Superior temporal gyrus (tissue), 1 donor: ENCODE measurements at regions not wholly inside any gene's neighbourhood (a gene's known extent, or its start where the extent isn't known, plus 50 kb on each side); places are given as distances from the start of the nearest gene placed in this dataset.
"Not testable (repeated sequence)": the region's sequence is repeated elsewhere in the genome, so short reads cannot be mapped to it uniquely, and the experiment has no call there.

Source experiments
- DNase-seq: peaks from one replicate; pipeline ENCODE4 v3.0.0-alpha.2; 2016; ENCODE audit errors: extremely low spot score

DNA sequence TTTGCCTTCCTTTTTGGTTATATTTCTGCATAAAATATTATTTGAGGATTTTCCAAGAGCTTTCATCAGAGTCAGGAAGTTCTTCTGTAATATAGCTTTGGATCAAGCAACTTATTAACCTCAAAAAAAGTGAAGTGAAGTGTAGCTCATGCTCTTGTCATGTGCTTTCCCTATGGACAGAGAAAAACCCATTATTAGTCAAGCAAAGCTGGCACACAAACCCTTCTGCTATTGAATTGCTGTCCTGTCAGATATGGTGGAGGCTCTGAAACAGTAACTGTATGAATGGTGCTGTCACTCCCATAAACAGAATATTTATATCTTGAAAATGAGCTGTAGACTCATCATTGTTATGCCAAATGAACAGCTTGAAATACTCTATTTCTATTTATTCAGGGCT lies 1533.3 kb downstream of the RPIA start:
- DNase-seq: not testable (repeated sequence)

GRCh38 chr2:90226465-90227072 lies 1535.1 kb downstream of the RPIA start:
- not testable (repeated sequence) for DNase-seq

- not testable (repeated sequence) for DNase-seq
Measured at GRCh38 chr2:90231199-90231598, 1539.7 kb downstream of the RPIA start.

- not testable (repeated sequence) for DNase-seq
Measured at GRCh38 chr2:90235452-90235851, 1544.0 kb downstream of the RPIA start.

DNA sequence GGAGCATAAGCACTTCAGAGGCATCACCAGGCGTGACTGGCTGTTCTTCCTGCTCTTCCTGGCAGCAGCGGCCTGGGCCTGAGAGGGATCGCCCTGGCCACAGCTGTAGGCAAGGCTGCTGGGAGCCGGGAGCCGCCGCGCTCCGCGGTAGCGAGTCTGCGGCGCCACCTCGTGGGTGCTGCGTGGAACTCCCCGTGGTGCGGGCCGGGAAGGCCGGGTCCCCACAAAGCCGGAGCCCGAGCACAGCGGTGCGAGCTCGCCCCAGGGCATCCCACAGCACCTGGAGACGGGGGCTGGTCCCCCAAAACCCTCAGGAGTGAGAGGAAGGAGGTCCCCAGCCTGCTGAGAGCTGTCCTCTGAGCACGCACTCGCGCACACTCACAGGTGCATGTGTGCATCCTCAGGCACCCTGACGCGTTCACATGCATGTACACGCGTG lies 1546.5 kb downstream of the RPIA start:
- peak; percentile 11 for DNase-seq

GRCh38 chr2:90238505-90239230 lies 1547.2 kb downstream of the RPIA start:
- DNase-seq: not testable (repeated sequence)

DNA sequence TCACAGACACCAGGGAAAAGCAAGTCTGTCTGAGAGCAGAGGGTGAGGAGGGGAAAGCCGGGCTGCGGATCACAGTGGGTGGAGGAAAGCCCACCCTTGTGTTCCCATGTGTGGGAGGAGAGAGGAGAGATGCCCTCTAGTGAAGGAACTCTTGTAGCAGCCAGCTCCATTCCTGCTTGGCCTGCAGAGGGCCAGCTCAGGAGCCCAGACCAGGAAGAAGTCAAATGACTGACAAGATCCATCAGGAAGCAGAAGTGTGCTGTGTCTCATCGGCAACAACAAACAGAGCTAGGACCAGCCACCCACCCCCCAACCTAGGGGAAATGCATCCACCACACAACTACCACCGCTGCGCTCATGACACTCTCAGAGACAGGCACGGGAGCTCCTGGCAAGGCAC lies 1548.3 kb downstream of the RPIA start:
- DNase-seq: not testable (repeated sequence)

DNA sequence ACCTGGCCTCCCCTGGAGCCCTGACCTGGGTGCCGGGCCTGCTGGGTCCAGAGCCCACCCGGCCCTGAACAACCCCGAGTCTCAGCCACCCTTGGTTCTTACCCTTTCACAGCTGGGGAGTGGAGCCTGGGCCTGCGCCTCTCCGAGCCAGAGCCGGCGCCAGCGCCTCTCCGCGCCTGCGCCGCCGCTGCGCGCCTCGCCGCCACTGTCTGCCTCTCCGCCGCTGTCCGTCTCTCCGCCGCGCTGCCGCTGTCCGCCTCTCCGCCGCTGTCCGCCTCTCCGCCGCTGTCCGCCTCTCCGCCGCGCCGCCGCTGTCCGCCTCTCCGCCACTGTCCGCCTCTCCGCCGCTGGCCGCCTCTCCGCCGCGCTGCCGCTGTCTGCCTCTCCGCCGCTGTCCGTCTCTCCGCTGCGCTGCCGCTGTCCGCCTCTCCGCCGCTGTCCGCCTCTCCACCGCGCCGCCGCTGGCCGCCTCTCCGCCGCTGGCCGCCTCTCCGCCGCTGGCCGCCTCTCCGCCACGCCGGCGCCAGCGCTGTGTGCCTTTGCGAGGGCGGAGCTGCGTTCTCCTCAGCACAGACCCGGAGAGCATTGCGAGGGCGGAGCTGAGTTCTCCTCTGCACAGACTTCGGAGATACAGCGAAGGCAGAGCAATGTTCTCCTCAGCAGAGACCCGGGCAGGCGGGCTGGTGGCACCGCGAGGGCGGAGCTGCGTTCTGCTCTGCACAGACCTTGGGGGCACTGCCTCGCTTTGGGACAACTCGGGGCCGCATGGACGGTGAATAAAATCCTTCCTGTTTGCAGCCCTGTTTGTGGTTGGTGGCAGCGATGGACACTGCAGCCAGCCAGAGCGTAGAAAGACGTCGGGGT lies 1553.7 kb downstream of the RPIA start:
- not testable (repeated sequence) for DNase-seq

GRCh38 chr2:90248400-90248799 lies 1556.9 kb downstream of the RPIA start:
- not testable (repeated sequence) for DNase-seq

GRCh38 chr2:90250350-90250749 lies 1558.9 kb downstream of the RPIA start:
- not testable (repeated sequence) for DNase-seq

GRCh38 chr2:90251576-90251975 lies 1560.1 kb downstream of the RPIA start:
- not testable (repeated sequence) for DNase-seq

- DNase-seq: not testable (repeated sequence)
Measured at GRCh38 chr2:90253306-90253705, 1561.8 kb downstream of the RPIA start.

- DNase-seq: not testable (repeated sequence)
Measured at GRCh38 chr2:90266888-90267287, 1575.4 kb downstream of the RPIA start.

DNA sequence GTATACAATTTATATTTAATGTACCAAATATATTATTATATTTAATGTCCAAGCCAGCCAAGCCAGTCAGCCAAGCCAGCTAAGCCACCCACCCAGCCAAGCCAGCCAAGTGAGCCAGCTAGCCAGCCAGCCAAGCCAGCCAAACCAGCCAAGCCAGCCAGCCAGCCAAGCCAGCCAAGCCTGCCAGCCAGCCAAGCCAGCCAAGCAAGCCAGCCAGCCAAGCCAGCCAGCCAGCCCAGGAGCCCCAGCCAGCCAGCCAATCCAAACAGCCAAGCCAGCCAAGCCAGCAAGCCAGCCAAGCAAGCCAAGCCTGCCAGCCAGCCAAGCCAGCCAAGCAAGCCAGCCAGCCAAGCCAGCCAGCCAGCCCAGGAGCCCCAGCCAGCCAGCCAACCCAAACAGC lies 1596.3 kb downstream of the RPIA start:
- not testable (repeated sequence) for DNase-seq

- DNase-seq: not testable (repeated sequence)
Measured at GRCh38 chr2:90288396-90288795, 1596.9 kb downstream of the RPIA start.

DNA sequence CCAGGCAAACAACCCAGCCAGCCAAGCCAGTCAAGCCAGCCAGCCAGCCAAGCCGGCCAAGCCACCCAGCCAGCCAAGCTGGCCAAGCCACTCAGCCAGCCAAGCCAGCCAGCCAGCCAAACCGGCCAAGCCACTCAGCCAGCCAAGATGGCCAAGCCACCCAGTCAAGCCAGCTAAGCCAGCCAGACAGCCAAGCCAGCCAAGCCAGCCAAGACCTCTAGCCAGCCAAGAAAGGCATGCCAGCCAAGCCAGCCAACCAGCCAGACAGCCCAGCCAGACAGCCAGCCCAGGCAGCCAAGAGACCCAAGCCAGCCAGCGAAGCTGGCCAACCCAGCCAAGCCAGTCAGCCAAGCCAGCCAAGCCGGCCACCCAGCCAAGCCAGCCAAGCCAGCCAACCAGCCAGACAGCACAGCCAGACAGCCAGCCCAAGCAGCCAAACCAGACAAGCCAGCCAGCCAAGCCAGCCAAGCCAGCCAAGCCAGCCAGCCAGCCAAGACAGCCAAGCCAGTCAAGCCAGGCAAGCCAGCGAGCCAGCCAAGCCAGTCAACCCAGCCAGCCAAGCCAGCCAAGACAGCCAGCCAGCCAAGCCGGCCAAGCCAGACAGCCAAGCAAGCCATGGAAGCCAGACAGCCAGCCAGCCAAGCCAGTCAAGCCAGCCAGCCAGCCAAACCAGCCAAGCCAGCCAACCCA lies 1598.0 kb downstream of the RPIA start:
- not testable (repeated sequence) for DNase-seq

- not testable (repeated sequence) for DNase-seq
Measured at GRCh38 chr2:90290701-90291100, 1599.2 kb downstream of the RPIA start.

- DNase-seq: not testable (repeated sequence)
Measured at GRCh38 chr2:90291168-90291883, 1599.9 kb downstream of the RPIA start.

DNA sequence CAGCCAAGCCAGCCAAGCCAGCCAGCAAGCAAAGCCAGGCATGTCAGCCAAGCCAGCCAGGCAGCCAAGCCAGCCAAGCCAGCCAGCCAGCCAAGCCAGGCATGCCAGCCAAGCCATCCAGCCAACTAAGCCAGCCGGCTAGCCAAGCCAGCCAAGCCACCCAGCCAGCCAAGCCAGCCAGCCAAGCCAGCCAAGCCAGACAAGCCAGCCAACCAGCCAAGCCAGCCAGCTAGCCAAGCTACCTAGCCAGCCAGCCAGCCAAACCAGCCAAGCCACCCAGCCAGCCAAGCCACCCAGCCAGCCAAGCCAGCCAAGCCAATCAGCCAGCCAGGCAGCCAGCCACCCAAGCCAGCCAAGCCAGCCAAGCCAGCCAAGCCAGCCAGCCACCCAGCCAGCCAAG lies 1600.5 kb downstream of the RPIA start:
- DNase-seq: not testable (repeated sequence)

GRCh38 chr2:90292451-90292850 lies 1601.0 kb downstream of the RPIA start:
- DNase-seq: not testable (repeated sequence)

- not testable (repeated sequence) for DNase-seq
Measured at GRCh38 chr2:90293224-90293623, 1601.8 kb downstream of the RPIA start.
